Epithelial cell of proximal tubule (primary cell): ENCODE measurements at regions not wholly inside any gene's neighbourhood (a gene's known extent, or its start where the extent isn't known, plus 50 kb on each side); places are given as distances from the start of the nearest gene placed in this dataset.
"Not testable (repeated sequence)": the region's sequence is repeated elsewhere in the genome, so short reads cannot be mapped to it uniquely, and the experiment has no call there.

Experiments
- DNase-seq: peaks from one replicate; pipeline ENCODE4 v3.0.0-alpha.2; 2011; ENCODE audit warnings: low read depth
- H3K4me3 ChIP-seq: 2 replicates; pipeline ENCODE4 v1.5.1; 2011; ENCODE audit warnings: low read depth, mild to moderate bottlenecking, low read length
- CTCF ChIP-seq: conservative IDR thresholded peaks from 2 replicates; pipeline ENCODE4 v1.5.1; 2012; ENCODE audit warnings: low read depth, mild to moderate bottlenecking, low read length

DNA sequence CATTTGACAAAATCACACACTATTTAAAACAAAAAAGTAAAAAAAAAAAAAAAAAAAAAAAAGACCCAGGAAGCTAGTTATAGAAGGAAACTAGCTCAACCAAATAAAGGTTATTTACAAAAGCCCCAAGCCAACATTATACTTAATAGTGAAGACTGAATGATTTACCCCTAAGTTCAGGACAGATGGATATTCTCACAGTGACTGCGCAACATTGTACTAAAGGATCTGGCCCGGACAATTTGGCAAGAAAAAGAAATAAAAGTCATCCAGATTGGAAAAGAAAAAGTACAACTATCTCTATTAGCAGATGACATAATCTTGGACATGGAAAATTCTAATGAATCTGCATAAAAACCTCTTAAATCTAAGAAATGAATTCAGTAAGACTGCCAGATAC, 936.0 kb upstream of the ADAMTS5 start:
- not testable (repeated sequence) for DNase-seq, H3K4me3 ChIP-seq

DNA sequence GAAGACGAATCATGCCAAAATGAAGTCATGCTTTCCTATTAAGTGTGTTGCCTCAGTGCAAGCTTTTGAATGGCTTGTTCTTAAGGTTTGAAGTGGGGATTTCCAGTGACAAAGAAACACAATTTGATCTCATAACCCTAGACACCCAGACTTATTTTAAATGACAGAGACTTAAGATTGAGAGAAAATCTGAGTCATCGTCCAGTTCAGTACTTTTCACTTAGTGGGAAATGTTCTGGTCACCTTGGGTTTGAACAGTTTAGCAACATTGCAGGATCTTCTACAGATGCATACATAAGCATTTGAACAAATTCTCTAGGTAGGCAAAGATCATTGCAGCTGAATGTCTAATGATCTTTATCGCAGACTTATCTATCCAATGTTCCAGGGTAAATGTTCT, 926.7 kb upstream of the ADAMTS5 start:
- peak; percentile 73 for DNase-seq
- H3K4me3 ChIP-seq: not testable (repeated sequence)

- H3K4me3 ChIP-seq, DNase-seq: not testable (repeated sequence)
These were observed 924.6 kb upstream of the ADAMTS5 start for GRCh38 chr21:27891495-27891894.

- not testable (repeated sequence) for H3K4me3 ChIP-seq, DNase-seq
These were observed 921.0 kb upstream of the ADAMTS5 start for GRCh38 chr21:27887808-27888455.

DNA sequence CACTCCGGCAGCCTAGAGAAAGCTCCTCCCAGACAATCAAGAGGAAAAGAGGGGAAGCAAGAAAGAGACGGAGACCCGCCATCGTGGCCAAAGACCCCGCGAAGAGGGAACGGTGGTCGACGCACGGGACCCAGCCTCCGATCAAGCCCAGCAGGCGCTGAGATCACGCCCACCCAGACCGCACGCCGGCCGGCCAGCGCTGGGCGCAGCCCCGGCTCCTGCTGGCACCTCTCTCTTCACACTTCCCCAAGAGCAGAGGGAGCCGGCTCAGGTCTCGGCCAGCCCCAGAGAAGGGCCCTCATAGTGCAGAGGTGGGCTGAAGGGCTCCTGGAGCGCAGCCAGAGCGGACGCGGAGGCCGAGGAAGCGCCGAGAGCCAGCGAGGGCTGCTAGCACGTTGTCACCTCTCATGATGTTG, 918.4 kb upstream of the ADAMTS5 start:
- no peak for TF ChIP-seq CTCF
- DNase-seq: no peak
- H3K4me3 ChIP-seq: no peak overlapping the region

DNA sequence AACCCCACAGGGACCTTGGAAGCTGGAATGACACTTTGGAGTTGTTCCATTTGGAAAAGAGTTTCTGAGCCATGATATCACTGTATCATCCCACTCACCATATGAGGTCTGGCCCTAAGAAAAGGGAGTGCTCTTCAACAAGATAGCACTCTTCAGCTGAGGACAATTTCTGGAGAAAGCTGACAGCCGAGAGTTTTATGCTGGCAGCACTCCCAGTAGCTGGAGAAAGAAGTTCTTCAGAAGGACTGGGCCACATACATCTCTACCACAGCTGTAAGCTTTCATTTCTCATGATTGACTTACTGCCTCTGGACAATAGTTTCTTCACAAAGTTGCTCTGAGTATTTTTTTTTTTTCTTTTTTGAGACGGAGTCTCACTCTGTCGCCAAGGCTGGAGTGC, 914.4 kb upstream of the ADAMTS5 start:
- DNase-seq, H3K4me3 ChIP-seq: not testable (repeated sequence)

GRCh38 chr21:27872411-27872810, 905.5 kb upstream of the ADAMTS5 start:
- not testable (repeated sequence) for DNase-seq, H3K4me3 ChIP-seq

- not testable (repeated sequence) for H3K4me3 ChIP-seq, DNase-seq
These were observed 903.9 kb upstream of the ADAMTS5 start for GRCh38 chr21:27870755-27871154.

DNA sequence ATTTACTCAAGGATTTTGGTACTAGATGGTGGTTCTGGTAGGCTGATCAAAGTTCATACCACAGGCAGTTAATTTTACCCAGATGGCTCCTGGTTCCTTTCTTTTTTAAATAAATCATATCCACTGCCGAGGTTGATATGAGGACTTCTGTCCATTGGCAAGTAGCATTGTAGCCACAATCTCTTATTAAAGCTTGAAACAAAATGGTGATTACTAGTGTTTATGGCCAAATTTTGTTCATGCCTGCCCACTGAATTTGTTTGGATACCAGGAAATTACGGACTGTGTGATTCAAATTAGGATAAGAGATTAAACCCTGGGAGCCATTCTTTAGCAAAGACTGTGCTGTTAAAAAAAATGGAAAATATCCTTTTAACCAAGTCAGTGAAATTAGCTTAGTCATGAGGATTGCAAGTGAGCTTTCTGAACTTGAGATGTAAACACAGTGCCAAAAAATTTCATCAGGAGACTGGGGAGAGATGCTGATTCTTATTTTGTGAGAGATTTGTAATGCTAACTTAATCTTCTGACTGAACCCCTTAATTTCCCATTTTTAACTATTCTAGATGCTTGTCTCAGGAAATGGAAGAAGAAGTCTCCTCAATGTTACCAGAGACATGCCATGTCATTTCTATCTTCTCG, 893.5 kb upstream of the ADAMTS5 start:
- not testable (repeated sequence) for DNase-seq

DNA sequence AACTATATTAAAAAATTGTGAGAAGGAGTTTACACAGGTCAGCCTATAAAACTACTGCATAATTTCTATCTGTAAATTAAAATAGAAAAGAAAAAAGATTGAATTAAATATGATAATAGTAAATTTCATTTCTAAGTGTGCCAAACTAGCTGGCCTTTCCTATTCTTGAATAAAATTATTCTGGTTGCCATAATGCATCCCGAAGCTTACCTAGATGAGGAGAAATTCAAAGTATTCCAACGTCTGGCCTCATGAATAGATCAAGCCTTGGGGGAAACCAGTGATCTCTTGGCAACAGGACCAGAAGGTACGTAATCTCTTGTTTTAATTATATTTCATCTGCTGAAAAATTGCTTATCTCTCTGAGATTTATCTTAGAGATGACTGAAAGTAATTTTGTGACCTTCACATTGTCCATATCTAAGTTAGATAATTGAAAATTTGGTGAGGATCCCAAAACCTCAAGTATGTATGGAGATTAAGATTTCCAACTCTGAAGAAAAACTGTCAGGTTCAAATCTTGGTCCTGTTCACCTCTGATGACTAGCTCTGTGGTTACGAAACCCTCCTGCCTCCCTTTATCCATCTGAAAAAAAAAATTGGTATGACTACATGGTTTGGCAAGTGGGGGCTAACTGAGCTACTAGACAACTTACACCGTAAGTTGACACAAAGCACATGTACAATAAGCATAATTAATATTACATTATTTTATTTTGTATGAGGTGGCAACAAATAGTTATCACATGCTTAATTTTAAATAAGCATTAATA, 891.4 kb upstream of the ADAMTS5 start:
- not testable (repeated sequence) for DNase-seq, H3K4me3 ChIP-seq

More for the DNA sequence above, 893.5 kb upstream of the ADAMTS5 start:
- H3K4me3 ChIP-seq: not testable (repeated sequence)

- DNase-seq, H3K4me3 ChIP-seq: not testable (repeated sequence)
These were observed 890.1 kb upstream of the ADAMTS5 start for GRCh38 chr21:27856988-27857387.

- no peak overlapping the region for H3K4me3 ChIP-seq
- no peak for TF ChIP-seq CTCF
- DNase-seq: no peak
These were observed 874.3 kb upstream of the ADAMTS5 start for GRCh38 chr21:27841084-27841672.
